GM18868 (cell line): ENCODE measurements at regions not wholly inside any gene's neighbourhood (a gene's known extent, or its start where the extent isn't known, plus 50 kb on each side); places are given as distances from the start of the nearest gene placed in this dataset.
A peak's percentile ranks its signal among the peaks of the same experiment; 100 is the strongest.
"Not testable (repeated sequence)": the region's sequence is repeated elsewhere in the genome, so short reads cannot be mapped to it uniquely, and the experiment has no call there.

Experiments
- ATAC-seq: cut with Tn5 transposase; IDR thresholded peaks from one replicate; pipeline ENCODE4 v1.9.1; 2021; ENCODE audit warnings: mild to moderate bottlenecking, moderate library complexity; ENCODE audit not compliant: unreplicated experiment

- ATAC-seq: no peak
Measured at GRCh38 chr4:14919785-14920184, 82.5 kb upstream of the CPEB2 start.

GRCh38 chr4:14920237-14920636, 82.0 kb upstream of the CPEB2 start:
- ATAC-seq: no peak

- ATAC-seq: no peak
Measured at GRCh38 chr4:14920759-14921320, 81.4 kb upstream of the CPEB2 start.

GRCh38 chr4:14921781-14922180, 80.5 kb upstream of the CPEB2 start:
- ATAC-seq: not testable (repeated sequence)

GRCh38 chr4:14924076-14924811, 78.0 kb upstream of the CPEB2 start:
- no peak for ATAC-seq

GRCh38 chr4:14924812-14925344, 77.4 kb upstream of the CPEB2 start:
- ATAC-seq: no peak

- ATAC-seq: no peak
Measured at GRCh38 chr4:14925471-14925870, 76.8 kb upstream of the CPEB2 start.

GRCh38 chr4:14926368-14926767, 75.9 kb upstream of the CPEB2 start:
- ATAC-seq: no peak

- no peak for ATAC-seq
Measured at GRCh38 chr4:14928035-14928434, 74.2 kb upstream of the CPEB2 start.

GRCh38 chr4:14929669-14930068, 72.6 kb upstream of the CPEB2 start:
- ATAC-seq: no peak

GRCh38 chr4:14934704-14935390, 67.4 kb upstream of the CPEB2 start:
- no peak for ATAC-seq

GRCh38 chr4:14943749-14944148, 58.5 kb upstream of the CPEB2 start:
- ATAC-seq: no peak

GRCh38 chr4:14952352-14952751, 49.9 kb upstream of the CPEB2 start:
- peak; percentile 67 for ATAC-seq
